NB4 (cell line): ENCODE measurements at regions not wholly inside any gene's neighbourhood (a gene's known extent, or its start where the extent isn't known, plus 50 kb on each side); places are given as distances from the start of the nearest gene placed in this dataset.

Source experiments
- MAX ChIP-seq: IDR thresholded peaks from 2 replicates; pipeline ENCODE4 v1.6.1; 2011; ENCODE audit warnings: low read depth, low read length
- POLR2A ChIP-seq: IDR thresholded peaks from 2 replicates; pipeline ENCODE4 v1.6.1; 2011; ENCODE audit warnings: mild to moderate bottlenecking; ENCODE audit not compliant: insufficient read length; ENCODE audit errors: extremely low read depth
- TF ChIP-seq, protein P1 (sequence below): IDR thresholded peaks from one replicate; pipeline ENCODE4 v1.5.1; 2012; ENCODE audit warnings: low read depth, low read length

GRCh38 chr1:198449727-198450433 lies 90.6 kb downstream of the ATP6V1G3 start:
- TF ChIP-seq, protein P1, sequence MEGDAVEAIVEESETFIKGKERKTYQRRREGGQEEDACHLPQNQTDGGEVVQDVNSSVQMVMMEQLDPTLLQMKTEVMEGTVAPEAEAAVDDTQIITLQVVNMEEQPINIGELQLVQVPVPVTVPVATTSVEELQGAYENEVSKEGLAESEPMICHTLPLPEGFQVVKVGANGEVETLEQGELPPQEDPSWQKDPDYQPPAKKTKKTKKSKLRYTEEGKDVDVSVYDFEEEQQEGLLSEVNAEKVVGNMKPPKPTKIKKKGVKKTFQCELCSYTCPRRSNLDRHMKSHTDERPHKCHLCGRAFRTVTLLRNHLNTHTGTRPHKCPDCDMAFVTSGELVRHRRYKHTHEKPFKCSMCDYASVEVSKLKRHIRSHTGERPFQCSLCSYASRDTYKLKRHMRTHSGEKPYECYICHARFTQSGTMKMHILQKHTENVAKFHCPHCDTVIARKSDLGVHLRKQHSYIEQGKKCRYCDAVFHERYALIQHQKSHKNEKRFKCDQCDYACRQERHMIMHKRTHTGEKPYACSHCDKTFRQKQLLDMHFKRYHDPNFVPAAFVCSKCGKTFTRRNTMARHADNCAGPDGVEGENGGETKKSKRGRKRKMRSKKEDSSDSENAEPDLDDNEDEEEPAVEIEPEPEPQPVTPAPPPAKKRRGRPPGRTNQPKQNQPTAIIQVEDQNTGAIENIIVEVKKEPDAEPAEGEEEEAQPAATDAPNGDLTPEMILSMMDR = no peak
- TF ChIP-seq POLR2A (no peak), MAX (no peak)
